GM12875 (cell line): ENCODE measurements at regions not wholly inside any gene's neighbourhood (a gene's known extent, or its start where the extent isn't known, plus 50 kb on each side); places are given as distances from the start of the nearest gene placed in this dataset.

Source experiments
- H3K4me3 ChIP-seq: one replicate; pipeline ENCODE4 v1.5.1; 2011; ENCODE audit warnings: low read depth, low read length, control low read depth
- TF ChIP-seq, protein P1 (sequence below): IDR thresholded peaks from 2 replicates; pipeline ENCODE4 v1.5.1; 2011; ENCODE audit warnings: low read depth, mild to moderate bottlenecking, control low read depth, inconsistent platforms, low read length, moderate library complexity, borderline replicate concordance; ENCODE audit not compliant: insufficient read depth

DNA sequence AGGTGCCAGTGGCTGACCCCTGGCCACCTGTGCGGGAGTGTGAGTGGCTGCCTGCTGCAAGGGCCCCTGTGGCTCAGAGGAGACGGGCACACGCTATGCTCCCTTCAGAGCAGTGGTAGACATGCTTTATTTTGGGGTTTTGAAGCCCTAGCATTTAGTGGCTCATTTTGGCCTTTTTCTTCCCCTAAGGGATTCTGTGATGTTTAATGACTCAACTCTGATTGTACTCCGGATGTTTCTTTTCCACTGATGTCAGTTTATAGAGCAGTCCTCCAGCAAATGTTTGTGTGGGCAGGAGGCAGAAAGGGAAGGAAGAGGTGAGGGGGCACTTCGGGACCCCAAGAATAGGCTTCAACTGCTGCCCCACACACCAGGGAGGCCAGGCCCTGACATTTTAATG is 288.9 kb upstream of the C2CD4B start:
- H3K4me3 ChIP-seq = no peak overlapping the region
- TF ChIP-seq, protein P1, sequence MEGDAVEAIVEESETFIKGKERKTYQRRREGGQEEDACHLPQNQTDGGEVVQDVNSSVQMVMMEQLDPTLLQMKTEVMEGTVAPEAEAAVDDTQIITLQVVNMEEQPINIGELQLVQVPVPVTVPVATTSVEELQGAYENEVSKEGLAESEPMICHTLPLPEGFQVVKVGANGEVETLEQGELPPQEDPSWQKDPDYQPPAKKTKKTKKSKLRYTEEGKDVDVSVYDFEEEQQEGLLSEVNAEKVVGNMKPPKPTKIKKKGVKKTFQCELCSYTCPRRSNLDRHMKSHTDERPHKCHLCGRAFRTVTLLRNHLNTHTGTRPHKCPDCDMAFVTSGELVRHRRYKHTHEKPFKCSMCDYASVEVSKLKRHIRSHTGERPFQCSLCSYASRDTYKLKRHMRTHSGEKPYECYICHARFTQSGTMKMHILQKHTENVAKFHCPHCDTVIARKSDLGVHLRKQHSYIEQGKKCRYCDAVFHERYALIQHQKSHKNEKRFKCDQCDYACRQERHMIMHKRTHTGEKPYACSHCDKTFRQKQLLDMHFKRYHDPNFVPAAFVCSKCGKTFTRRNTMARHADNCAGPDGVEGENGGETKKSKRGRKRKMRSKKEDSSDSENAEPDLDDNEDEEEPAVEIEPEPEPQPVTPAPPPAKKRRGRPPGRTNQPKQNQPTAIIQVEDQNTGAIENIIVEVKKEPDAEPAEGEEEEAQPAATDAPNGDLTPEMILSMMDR = no peak

DNA sequence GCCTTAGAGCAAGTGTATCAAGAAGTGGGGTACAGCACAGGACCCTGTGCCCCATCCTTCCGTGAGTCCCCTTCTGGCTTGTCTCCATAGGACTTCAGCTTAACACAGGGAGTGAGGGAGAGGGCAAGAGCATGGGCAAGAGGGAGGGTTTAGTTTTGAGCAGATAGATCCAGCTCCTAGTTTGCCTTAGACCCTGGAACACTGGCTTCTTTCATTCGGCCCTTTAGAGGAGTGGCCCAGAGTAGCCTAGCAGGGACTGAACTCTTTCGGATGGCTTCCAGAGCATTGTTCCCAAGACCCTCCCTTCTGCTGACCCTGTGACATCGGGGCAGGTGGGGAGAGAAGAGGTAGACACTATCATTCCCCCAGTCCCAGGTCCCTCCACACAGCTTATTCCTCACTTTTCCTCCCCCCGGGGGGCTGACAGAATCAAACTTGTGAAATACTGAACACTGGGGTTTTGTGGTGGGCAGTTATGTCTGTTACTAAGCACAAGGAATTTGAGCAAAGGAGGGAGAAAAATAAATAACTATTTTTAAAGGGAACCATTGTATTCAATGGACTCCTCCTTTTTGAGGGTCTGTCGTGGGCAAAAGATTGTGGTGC is 289.6 kb upstream of the C2CD4B start:
- no peak overlapping the region for H3K4me3 ChIP-seq
- TF ChIP-seq, protein P1 = no peak

DNA sequence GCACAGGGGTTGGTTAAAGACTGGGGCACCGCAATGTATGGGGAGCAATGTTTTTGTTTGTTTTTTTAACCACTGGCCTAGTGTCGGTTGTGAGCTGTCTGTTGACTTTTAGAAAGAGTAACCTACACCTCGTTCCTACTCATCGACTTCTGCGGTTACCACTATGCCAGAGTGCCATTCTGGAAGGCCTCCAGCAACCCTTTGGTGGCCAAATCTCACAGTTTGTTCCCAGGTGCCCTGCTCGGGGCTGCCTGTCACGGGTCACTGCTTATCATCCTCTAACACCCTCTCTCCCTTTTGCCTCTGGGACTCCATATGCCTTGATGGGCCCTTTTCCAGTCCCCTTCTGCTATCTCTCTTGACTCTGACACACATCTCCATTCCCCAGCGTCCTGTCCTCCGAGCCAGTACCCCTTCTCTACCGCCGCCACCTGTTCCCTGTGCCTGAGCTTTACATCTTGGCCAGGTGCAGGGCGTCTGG is 290.4 kb upstream of the C2CD4B start:
- no peak overlapping the region for H3K4me3 ChIP-seq
- TF ChIP-seq, protein P1 = no peak

DNA sequence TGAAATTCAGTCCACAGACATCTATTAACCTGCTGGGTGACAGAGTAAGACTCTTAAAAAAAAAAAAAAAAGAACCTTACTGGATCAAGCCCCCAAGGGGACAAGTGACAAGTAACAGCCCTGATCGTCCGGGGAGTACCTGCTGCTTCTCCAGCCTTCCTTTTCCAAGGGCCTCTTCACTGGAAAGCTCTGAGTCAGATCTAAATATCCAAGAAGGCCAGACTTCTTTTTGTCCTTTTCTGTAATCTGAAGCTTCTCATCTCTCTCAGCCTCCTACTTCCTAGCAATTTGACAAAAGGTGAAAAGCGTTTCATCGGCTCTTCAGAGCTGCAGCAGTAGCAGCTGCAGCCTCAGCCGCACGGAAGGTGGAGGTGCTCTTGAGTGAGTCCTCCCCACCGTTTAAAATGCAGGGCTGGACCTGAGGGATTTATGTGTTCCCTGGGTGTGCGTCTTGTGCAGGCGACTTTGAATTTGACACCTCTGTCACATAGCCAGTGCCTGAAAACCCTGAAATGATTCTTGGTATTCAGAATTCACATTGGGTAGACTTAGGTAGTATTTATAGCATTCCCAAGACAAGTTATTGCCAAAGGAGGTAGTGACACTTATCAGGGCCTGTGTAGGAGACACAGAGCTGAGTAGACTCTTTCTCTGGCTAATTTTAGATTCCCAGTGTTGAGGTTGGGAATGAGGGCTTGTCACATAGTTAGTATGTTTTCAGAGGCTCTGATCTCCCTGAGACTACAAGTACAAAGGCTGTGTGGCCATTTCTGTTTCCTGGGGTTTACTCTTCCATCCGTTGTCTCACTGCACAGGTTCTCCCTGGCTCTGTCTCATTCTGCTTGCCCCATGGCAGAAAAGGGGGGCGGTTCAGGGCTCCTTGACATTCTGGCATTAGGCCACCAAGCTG is 291.2 kb upstream of the C2CD4B start:
- H3K4me3 ChIP-seq = no peak overlapping the region
- TF ChIP-seq, protein P1 = no peak

DNA sequence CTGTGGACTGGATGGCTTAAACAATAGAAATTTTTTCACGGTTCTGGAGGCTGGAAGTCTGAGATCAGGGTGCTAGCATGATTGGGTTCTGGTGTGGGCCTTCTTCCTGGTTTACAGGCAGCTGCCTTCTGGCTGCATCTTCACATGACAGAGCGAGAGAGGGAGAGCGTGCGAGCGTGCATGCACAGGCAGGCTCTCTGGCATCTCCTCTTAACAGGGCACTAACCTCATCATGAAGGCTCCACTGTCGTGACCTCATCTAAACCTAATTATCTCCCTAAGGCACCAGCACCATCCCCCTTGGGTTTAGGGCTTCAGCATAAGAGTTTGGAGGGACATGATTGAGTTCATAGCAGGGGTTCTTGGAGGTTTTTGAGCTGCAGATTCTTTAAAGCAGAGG is 292.0 kb upstream of the C2CD4B start:
- TF ChIP-seq, protein P1 = no peak
- H3K4me3 ChIP-seq = no peak overlapping the region

DNA sequence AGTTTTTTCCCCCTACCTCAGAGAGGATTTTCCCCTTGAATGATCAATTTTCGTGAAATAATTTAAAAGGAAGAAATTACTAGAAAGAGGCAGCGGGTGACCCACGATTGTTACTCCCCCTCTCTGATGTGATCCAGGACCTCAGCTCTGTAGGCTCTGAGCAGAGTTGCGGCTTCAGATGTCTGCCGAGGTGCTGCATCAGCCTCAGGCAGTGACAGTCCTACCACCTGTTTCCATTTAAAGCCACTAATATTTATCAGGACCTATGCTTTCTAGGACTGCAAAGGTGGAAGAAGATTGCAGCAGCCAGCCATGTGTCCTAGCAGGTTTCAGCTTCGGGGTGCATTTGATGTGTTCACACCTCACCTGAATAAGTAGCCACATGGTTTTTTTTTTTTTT is 294.8 kb upstream of the C2CD4B start:
- TF ChIP-seq, protein P1 = no peak
- H3K4me3 ChIP-seq = no peak overlapping the region

DNA sequence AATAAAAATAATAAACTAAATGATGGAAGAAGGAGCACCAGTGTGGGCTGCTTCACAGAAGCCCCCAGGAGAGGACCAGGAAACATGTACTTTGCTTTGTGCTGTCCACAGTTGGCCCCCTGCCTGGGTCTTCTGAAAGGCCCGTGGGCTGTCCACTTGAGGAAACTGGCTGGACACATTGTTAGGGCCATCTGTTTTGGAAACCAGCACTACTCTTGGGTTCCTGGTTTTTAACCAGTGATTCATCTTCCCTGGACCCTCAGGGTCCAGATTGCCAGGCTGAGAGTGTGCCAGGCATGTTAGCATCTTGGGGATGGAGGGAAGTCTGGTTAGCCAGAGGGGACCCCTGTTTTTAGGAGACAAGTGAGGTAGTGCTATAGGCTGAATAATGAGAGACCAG is 297.2 kb upstream of the C2CD4B start:
- TF ChIP-seq, protein P1 = no peak

More for the DNA sequence above, 297.2 kb upstream of the C2CD4B start:
- no peak overlapping the region for H3K4me3 ChIP-seq
